GM19351 (cell line): ENCODE measurements at regions not wholly inside any gene's neighbourhood (a gene's known extent, or its start where the extent isn't known, plus 50 kb on each side); places are given as distances from the start of the nearest gene placed in this dataset.

Source experiments
- ATAC-seq: cut with Tn5 transposase; IDR thresholded peaks from one replicate; pipeline ENCODE4 v1.9.1; 2021; ENCODE audit warnings: mild to moderate bottlenecking, moderate library complexity; ENCODE audit not compliant: unreplicated experiment

DNA sequence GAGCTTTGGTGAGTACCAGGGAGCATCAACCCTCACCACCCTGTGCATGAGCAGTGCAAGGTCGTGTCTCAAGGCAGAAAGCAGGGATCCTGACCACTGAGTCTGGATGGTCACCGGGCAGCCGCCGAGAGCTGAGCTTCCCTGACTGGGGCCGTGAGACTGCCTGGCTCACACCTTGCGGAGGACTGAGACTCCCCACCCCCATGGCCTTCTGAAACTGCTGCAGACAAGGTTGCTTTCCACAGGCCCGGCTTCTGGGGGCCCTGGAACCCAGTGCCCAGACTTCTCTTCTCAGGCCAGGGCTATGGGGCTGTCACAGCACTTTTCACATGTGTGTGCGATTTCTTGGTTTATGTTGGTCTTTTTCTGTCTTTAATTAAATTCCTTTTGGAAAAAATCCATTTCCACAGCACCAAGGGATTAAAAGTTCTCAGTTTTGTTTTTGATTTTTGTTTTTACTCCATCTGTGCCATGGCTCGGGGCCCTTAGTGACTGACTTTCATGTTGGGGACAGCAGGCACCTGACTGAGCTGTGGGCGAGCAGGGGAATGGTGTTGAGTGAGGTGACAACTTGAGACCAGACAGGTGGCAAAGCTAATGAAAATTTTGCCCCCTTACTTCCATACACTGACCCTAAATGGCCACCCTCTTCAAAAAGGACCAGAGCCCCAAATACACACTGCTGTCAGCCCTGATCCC lies 297.9 kb downstream of the CYP26B1 start:
- no peak for ATAC-seq

GRCh38 chr2:71849111-71849510 lies 298.6 kb downstream of the CYP26B1 start:
- ATAC-seq, result no peak

DNA sequence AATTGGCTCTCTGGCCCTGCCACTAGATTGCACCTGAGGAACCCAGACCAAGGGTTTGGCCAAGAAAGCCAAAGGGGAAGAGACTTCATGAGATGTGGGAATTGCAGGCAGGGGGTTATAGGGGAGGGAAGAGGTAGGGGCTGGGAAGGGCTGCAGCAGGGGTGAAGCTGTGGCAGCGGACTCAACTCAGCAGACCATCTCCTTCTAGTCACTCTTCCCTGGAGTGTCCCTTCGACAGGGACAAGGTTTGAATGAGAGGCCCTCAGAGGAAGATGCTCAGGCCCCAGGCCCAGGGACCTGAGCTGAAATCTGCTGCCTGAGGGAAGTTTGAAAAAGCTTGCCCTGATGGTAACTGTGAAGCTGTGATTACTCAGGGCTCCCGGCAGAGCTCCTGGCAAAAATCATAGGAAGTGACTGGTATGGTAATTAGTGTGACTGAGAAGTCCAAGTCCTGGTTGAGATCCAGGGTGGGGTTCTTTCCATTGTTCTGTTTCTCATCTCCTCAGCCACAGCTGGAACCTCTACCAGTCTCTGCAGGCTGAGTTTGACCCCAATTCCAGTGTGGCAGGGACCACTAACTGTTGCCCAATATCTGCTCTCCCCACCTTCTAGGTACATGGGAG lies 300.9 kb downstream of the CYP26B1 start:
- no peak for ATAC-seq

- no peak for ATAC-seq
Observed at GRCh38 chr2:71846072-71846471, 301.6 kb downstream of the CYP26B1 start.

DNA sequence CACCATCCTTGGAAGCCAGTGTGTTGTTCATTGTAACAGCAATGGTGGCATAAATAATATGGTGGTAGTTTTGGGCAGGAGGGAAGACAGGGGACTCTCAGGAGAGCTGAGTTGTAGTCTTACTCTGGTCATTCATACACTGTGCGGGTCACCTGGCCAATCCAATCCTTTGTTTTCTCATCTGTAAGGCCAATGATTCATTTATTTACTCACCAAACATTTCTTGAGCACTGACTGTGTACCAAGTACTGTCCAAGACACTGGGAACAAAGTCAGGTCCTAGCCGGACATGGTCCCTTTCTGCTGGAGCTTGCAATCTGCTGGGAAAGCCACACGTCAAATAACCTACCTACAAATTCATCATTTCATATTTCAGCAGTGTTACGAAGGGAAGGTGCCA lies 302.7 kb downstream of the CYP26B1 start:
- no peak for ATAC-seq

GRCh38 chr2:71843391-71843850 lies 304.2 kb downstream of the CYP26B1 start:
- no peak for ATAC-seq

- no peak for ATAC-seq
Observed at GRCh38 chr2:71842744-71843143, 304.9 kb downstream of the CYP26B1 start.

DNA sequence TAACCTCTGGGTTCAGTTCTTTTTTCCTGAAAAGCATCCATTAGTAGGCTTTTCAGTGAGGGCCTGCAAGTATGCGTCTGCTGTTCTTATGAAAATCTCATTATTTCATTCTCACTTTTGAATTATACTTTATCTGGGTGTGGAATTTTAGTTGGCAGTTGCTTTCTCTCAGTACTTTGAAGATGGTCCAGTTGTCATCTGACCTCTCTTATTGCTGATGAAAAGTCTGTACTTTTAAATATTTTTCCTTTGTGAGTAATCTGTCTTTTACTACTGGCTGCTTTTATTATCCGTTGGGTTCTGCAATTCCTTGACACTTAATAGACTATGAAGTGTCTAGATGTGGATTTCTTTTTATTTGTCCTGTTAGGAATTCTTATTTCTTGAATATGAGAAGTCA lies 307.8 kb downstream of the CYP26B1 start:
- ATAC-seq, result no peak

GRCh38 chr2:71834796-71835195 lies 312.9 kb downstream of the CYP26B1 start:
- no peak for ATAC-seq

GRCh38 chr2:71833855-71834560 lies 313.7 kb downstream of the CYP26B1 start:
- ATAC-seq, result no peak

GRCh38 chr2:71833272-71833671 lies 314.4 kb downstream of the CYP26B1 start:
- ATAC-seq, result no peak

- no peak for ATAC-seq
Observed at GRCh38 chr2:71832844-71833243, 314.8 kb downstream of the CYP26B1 start.

- ATAC-seq, result no peak
Observed at GRCh38 chr2:71832388-71832787, 315.3 kb downstream of the CYP26B1 start.

- ATAC-seq, result no peak
Observed at GRCh38 chr2:71831193-71831577, 316.5 kb downstream of the CYP26B1 start.

DNA sequence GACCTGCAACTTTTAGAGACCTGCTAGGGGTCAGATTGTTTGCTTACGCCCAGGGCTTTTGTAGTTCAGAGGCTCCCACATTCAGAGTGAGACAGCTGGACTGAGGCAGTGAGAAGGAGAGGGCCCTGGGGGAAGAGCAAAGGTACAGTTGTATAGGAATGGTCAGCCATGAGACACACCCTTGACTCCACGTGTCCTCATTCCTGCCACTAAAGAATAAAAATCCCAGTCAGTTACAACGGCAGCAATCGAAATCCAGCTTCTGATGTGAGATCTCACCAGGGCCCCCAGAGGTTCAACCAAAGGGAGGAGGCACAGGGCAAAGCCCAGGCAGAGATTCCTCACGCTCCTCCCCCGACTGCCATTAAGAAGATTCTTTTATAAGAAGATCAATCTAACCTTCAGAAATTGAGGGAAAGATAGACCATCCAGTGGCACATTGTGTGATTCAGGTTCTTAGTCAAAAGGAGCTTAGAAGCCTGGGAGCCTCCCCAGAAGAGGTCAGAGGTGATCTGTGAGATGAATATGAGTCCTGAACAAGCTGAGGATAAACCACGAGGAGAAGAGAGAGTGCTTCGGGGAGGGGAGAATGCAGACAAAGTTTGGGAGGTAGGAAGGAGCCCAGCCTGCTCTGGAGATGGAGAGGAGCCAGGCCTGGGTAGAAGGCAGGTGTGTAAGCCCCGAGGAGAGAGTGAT lies 317.0 kb downstream of the CYP26B1 start:
- no peak for ATAC-seq

GRCh38 chr2:71829008-71829407 lies 318.7 kb downstream of the CYP26B1 start:
- ATAC-seq, result no peak

DNA sequence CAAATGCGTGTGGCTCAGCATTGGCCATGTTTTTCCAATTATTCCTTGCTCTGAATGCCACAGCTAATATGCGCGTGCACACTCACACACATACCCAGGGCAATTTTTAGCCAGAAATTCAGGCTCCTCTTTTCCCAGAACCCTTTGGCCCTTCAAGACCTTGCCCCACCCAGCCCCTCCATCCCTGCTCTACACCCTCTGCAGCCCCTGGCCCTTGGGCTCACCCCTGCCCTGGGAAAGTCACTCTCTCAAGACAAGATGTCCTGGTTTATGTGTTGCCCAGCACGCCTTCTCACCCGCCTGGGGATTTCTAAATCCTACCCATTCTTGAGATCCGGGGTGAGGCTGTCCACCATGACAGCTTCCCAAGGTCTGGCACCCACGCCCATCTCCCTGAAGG lies 319.7 kb downstream of the CYP26B1 start:
- ATAC-seq, result no peak

DNA sequence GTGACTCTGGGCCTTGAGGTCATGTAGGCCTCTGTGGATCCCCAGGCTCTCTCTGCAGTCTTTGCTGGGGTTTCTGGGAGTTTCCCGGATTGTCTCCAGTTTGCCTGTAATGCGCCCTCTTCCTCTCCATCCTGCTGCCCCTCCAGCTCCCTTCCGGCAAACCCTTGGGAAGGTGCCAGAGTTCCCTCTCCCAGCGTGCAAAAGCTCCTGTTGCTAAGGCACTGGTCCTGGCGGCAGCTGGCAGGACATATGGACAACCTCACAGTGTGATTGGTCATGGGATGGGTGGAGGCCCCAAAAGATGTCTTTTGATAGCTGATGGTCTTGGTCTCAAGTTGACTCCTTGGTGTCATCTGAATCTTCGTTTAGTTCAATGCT lies 320.1 kb downstream of the CYP26B1 start:
- ATAC-seq, result no peak

GRCh38 chr2:71826826-71827523 lies 320.7 kb downstream of the CYP26B1 start:
- no peak for ATAC-seq

GRCh38 chr2:71826299-71826698 lies 321.4 kb downstream of the CYP26B1 start:
- no peak for ATAC-seq

GRCh38 chr2:71824436-71824835 lies 323.2 kb downstream of the CYP26B1 start:
- no peak for ATAC-seq
